ENCODE measurements at regions not wholly inside any gene's neighbourhood (a gene's known extent, or its start where the extent isn't known, plus 50 kb on each side); places are given as distances from the start of the nearest gene placed in this dataset.

- no peaks in the 10 kb centered on the region for H3K9me3 ChIP-seq (ENCODE audit: low read length)
- no peaks in the 10 kb centered on the region for H3K79me2 ChIP-seq (ENCODE audit: insufficient read depth, low read length)
- no peak overlapping the region for H3K9ac ChIP-seq (ENCODE audit: low read length)
- H3F3A ChIP-seq (ENCODE audit: insufficient read depth, low read length) = no peaks in the 10 kb centered on the region
- no peak overlapping the region for H3K4me3 ChIP-seq (ENCODE audit: low read depth, low read length, poor library complexity, severe bottlenecking)
- H3K27me3 ChIP-seq (ENCODE audit: insufficient read depth, low read length) = no peaks in the 10 kb centered on the region
- no peaks in the 10 kb centered on the region for H3K36me3 ChIP-seq (ENCODE audit: insufficient read depth, low read length)
- H4K20me1 ChIP-seq (ENCODE audit: insufficient read depth, low read length) = no peaks in the 10 kb centered on the region
- no peak for TF ChIP-seq CTCF (IDR thresholded peaks at IDR 0.05; ENCODE audit: low read length)
- TF ChIP-seq EZH2 (IDR thresholded peaks at IDR 0.05; ENCODE audit: borderline replicate concordance, low read length) = no peak
- no peak overlapping the region for H3K27ac ChIP-seq (ENCODE audit: low read depth, low read length, poor library complexity, severe bottlenecking)
- H3K4me2 ChIP-seq (ENCODE audit: low read length) = no peak overlapping the region
- no peak overlapping the region for H2AFZ ChIP-seq (ENCODE audit: low read length)
- no peaks in the 10 kb centered on the region for H3K4me1 ChIP-seq (ENCODE audit: insufficient read depth, low read length, severe bottlenecking)
- H3K9me2 ChIP-seq (ENCODE audit: low read depth, low read length) = no peaks in the 10 kb centered on the region
Observed at GRCh38 chr2:221096706-221097567, 475.2 kb downstream of the EPHA4 start.

GRCh38 chr2:221097568-221097915 lies 474.6 kb downstream of the EPHA4 start:
- no peaks in the 10 kb centered on the region for H3F3A ChIP-seq (ENCODE audit: insufficient read depth, low read length)
- H3K27me3 ChIP-seq (ENCODE audit: insufficient read depth, low read length) = no peaks in the 10 kb centered on the region
- no peaks in the 10 kb centered on the region for H3K9me2 ChIP-seq (ENCODE audit: low read depth, low read length)
- TF ChIP-seq CTCF (IDR thresholded peaks at IDR 0.05; ENCODE audit: low read length) (no peak), EZH2 (IDR thresholded peaks at IDR 0.05; ENCODE audit: borderline replicate concordance, low read length) (no peak)
- H4K20me1 ChIP-seq (ENCODE audit: insufficient read depth, low read length) = no peaks in the 10 kb centered on the region
- H3K27ac ChIP-seq (ENCODE audit: low read depth, low read length, poor library complexity, severe bottlenecking) = no peak overlapping the region
- H3K4me1 ChIP-seq (ENCODE audit: insufficient read depth, low read length, severe bottlenecking) = no peaks in the 10 kb centered on the region
- H3K4me2 ChIP-seq (ENCODE audit: low read length) = no peak overlapping the region
- no peak overlapping the region for H3K4me3 ChIP-seq (ENCODE audit: low read depth, low read length, poor library complexity, severe bottlenecking)
- no peaks in the 10 kb centered on the region for H3K36me3 ChIP-seq (ENCODE audit: insufficient read depth, low read length)
- no peaks in the 10 kb centered on the region for H3K79me2 ChIP-seq (ENCODE audit: insufficient read depth, low read length)
- H3K9ac ChIP-seq (ENCODE audit: low read length) = no peak overlapping the region
- H2AFZ ChIP-seq (ENCODE audit: low read length) = no peak overlapping the region
- no peaks in the 10 kb centered on the region for H3K9me3 ChIP-seq (ENCODE audit: low read length)

GRCh38 chr2:221097949-221098348 lies 474.2 kb downstream of the EPHA4 start:
- no peaks in the 10 kb centered on the region for H3K9me3 ChIP-seq (ENCODE audit: low read length)
- no peak overlapping the region for H3K27ac ChIP-seq (ENCODE audit: low read depth, low read length, poor library complexity, severe bottlenecking)
- H3F3A ChIP-seq (ENCODE audit: insufficient read depth, low read length) = no peaks in the 10 kb centered on the region
- no peak overlapping the region for H3K9ac ChIP-seq (ENCODE audit: low read length)
- H3K4me3 ChIP-seq (ENCODE audit: low read depth, low read length, poor library complexity, severe bottlenecking) = no peak overlapping the region
- no peak overlapping the region for H2AFZ ChIP-seq (ENCODE audit: low read length)
- no peaks in the 10 kb centered on the region for H3K4me1 ChIP-seq (ENCODE audit: insufficient read depth, low read length, severe bottlenecking)
- no peaks in the 10 kb centered on the region for H3K9me2 ChIP-seq (ENCODE audit: low read depth, low read length)
- no peaks in the 10 kb centered on the region for H4K20me1 ChIP-seq (ENCODE audit: insufficient read depth, low read length)
- no peak overlapping the region for H3K4me2 ChIP-seq (ENCODE audit: low read length)
- H3K27me3 ChIP-seq (ENCODE audit: insufficient read depth, low read length) = no peaks in the 10 kb centered on the region
- TF ChIP-seq CTCF (IDR thresholded peaks at IDR 0.05; ENCODE audit: low read length) (no peak), EZH2 (IDR thresholded peaks at IDR 0.05; ENCODE audit: borderline replicate concordance, low read length) (no peak)
- H3K79me2 ChIP-seq (ENCODE audit: insufficient read depth, low read length) = no peaks in the 10 kb centered on the region
- H3K36me3 ChIP-seq (ENCODE audit: insufficient read depth, low read length) = no peaks in the 10 kb centered on the region

All from OCI-LY1 (cell line).